Superior temporal gyrus (tissue), 1 donor: ENCODE measurements at regions not wholly inside any gene's neighbourhood (a gene's known extent, or its start where the extent isn't known, plus 50 kb on each side); places are given as distances from the start of the nearest gene placed in this dataset.
A peak's percentile ranks its signal among the peaks of the same experiment; 100 is the strongest.
"Not testable (repeated sequence)": the region's sequence is repeated elsewhere in the genome, so short reads cannot be mapped to it uniquely, and the experiment has no call there.

Source experiments
- DNase-seq: peaks from one replicate; pipeline ENCODE4 v3.0.0-alpha.2; 2016; ENCODE audit errors: extremely low spot score

DNA sequence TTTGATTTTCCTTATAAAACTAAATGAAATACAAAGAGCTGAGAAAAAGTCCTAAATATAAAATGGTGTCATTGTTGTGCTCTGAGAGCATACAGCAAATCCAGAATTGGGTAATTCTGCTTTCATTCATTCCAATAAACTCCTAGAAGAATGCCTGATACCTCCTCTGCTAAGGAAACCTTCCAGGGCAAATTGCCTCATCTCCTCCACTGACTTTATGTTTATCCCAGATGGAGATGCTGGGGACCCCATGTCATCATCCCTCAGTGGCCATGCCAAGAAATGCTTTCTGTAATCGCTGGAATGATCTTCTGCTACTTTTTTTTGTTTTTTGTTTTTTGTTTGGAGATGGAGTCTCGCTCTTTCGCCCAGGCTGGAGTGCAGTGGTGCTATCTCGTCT lies 119.3 kb upstream of the PRKCQ start:
- no peak for DNase-seq

DNA sequence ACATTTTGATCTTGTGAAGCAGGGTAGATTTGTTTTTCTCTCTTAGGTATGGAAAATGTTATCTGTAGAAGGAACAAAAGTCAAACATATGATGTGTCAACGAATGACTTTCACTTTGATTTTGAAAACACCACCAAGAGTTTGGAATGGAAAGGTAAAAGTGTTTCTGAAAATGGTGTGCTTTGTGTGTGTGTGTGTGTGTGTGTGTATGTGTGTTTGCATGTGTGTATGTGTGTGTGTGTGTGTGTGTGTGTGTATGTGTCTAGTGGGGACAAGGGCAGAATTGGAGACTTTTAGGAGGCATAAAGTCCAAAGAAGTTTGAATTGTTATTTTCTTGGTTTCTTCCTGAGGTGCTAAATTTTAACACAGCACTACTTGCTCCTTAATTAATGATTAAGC lies 115.4 kb upstream of the PRKCQ start:
- DNase-seq, result no peak

GRCh38 chr10:6694447-6695140 lies 114.5 kb upstream of the PRKCQ start:
- no peak for DNase-seq

DNA sequence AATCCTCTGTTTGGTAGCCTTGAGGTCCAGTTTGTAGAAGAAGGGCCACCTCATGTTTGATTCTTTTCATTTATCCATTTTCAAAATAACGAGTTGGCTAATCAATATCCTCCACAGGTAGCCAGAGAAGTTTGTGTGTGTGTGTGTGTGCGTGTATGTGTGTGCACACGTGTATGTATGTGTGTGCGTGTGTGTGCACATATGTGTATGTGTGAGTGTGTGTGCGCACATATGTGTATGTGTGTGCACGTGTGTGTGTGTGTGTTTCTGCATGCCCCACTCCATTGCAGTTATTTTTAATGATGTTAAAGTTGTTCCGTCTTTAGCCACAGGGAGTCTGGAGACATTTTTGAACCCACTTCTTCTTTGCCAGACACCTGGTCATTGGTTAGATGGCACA lies 112.8 kb upstream of the PRKCQ start:
- DNase-seq, result no peak

- DNase-seq, result no peak
Observed at GRCh38 chr10:6692103-6692502, 112.0 kb upstream of the PRKCQ start.

GRCh38 chr10:6689036-6689435 lies 109.0 kb upstream of the PRKCQ start:
- DNase-seq, result no peak

DNA sequence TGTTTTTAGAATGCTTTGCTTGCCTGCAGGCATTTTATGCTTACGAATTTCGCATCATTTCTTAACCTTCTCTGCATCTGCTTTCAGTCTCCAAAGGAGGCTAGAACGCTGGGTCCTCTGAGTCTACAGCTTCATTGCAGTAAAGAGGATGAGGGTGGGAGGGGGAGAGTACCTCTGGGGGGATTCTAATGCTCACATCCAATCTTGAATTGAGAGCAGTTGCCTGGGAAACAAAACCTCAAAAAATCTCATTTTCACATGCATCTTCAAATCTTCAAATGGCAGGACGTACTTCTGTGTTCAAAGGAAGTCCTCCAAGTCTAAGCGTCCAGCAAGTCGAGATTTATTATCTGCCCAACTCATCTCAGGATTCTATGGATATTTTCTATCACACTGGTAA lies 100.7 kb upstream of the PRKCQ start:
- no peak for DNase-seq

- peak; percentile 8 for DNase-seq
Observed at GRCh38 chr10:6678956-6679355, 98.9 kb upstream of the PRKCQ start.

DNA sequence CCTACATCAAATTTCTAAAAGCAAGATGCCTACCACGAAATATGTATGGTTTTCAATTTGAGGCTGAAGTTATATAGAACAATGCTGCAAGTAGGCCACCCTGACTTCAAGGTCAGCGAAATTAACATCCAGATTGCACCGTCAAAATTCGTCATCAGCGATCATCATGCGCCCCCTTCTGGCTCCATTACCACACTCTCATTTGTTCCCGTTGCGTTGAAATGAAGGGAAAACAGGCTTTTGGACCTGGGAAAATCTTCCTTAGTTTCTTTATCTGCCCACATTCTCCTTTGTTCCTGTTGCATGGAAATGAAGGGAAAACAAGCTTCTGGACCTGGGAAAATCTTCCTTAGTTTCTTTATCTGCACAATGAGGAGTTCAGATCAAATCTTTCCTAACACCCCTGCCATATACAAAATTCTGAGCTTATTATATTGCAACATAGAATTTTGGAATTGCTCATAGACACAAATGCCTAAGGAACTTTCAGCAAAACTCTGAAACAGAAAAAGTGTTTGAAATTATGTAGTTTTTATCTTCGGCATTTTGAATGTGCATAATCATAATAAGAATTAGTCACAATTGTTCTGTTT lies 98.2 kb upstream of the PRKCQ start:
- peak; percentile 82 for DNase-seq

- not testable (repeated sequence) for DNase-seq
Observed at GRCh38 chr10:6677129-6677528, 97.1 kb upstream of the PRKCQ start.

- no peak for DNase-seq
Observed at GRCh38 chr10:6674291-6674690, 94.2 kb upstream of the PRKCQ start.

DNA sequence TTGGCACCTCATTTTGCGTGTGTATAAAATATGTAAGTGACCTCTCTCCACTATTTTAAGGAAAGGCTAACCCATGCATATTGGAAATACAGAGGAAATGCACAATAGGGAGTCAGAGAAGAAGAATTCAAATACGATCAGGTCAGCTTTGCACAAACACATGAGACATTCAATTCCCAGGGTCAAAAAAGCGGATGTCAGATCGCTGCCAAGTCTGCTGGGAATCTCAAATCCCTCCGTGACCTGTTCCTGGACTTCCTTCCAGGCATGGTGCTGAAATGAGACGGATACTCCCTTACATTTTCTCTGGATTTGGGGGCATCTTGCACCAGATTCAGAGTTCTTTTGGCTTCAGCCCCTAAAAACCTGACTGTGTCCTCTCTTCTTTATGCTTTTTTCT lies 91.9 kb upstream of the PRKCQ start:
- DNase-seq, result no peak

DNA sequence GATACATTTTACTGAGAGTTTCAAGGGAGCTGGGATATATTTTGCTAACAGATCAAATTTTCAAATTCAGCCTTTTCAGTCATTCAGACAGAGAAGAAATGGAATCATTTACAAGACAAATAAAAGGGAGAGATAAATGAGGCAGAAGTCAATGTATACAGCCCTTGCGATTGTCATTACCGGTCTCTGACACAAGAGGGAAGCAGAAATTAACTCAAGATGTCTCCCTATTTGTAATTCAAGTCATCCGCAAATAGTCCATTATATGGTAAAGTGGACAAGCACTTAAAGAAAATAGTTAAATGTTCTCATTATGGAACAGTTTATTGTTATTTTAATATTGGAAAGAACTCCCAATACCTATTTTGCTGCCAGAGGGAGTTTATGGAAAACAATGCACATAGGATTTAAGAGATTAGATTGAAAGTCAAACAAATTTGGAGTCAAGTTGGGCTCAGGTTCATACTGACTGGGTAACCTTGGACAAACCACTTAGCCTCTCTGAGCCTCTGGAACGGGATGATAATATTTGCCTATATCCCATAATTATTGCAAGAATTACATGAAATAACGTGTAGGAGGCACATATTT lies 89.3 kb upstream of the PRKCQ start:
- peak; percentile 89 for DNase-seq

DNA sequence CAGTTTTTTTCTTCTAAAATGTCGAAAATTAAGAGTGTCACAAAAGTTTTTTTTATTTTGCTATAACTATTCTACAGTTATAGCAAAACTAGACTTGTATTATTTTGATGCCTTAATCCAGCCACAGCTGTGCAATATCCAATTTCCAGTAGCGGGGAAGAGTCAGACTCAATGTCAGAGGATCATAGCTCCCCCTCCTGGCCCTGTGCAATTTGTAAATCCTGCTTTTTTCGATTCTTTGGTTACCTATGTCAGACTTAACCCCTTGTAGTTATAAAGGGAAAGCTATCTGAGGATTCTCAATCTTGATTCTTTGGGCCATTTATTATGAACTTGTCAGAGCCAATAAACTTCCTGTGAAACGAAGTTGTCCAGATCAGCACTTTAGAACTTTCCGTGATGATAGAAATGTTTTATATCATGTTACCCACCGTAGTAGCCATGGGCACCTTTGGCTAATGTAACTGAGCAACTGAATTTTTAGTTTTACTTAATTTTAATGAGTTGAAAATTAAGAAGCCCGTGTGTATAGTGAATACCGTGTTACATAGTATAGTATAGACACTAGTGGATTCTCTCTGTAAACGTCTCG lies 87.7 kb upstream of the PRKCQ start:
- peak; percentile 86 for DNase-seq

DNA sequence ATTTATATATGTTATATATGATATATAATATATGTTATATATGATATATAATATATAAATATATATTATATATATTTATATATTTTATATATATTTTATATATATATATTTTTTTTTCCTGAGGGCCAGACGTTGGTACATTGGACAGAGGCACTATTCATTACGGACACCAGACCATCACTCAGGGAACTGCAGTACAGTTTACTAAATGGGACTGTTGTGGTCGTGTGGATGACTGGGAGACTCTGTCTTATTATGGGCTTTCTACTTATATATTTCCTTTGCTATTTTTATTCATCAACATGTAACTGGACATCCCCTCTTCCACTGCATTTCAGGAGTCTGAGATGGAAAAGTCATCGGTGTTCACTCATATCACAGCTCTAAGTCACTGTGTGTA lies 87.1 kb upstream of the PRKCQ start:
- no peak for DNase-seq

DNA sequence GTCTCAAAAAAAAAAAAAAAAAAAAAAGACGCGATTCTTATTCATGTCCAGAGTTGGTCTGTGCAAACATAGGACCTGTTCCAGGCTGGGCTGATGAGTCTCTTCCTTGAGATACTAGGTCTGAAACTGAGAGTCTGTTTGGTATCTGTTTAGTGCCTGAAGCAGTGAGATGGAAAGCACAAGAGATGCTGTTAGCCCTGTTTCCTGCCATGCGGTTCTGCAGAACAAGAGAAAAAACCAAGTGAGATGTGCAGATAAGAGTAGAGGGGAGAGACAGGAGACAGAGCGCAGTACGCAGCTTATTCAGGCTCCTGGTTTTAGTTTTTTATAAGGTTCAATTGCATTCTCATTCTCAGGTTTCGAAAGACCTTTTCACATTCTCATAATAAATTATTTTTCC lies 85.8 kb upstream of the PRKCQ start:
- no peak for DNase-seq

GRCh38 chr10:6660460-6660859 lies 80.4 kb upstream of the PRKCQ start:
- DNase-seq, result no peak

GRCh38 chr10:6659451-6659850 lies 79.4 kb upstream of the PRKCQ start:
- no peak for DNase-seq

GRCh38 chr10:6657669-6658068 lies 77.6 kb upstream of the PRKCQ start:
- DNase-seq, result no peak

DNA sequence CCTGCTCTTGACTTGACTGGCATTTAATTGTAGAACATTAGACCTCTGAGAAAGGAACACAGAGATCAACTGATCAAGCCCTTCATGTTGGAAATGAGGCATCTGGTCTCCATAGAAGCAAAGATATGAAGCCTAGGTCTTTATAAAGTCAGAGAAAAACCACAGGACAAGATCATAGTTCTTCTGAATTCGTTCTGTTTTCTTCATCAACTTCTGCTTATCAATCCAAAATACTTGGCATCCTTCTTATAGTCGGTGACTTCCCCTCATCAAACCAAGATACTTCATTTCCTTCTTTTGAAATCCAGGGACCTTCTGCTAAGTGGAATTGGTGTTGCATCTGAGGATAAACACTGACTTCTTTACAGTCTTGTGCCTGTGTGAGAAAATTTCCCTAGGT lies 77.1 kb upstream of the PRKCQ start:
- DNase-seq, result no peak

DNA sequence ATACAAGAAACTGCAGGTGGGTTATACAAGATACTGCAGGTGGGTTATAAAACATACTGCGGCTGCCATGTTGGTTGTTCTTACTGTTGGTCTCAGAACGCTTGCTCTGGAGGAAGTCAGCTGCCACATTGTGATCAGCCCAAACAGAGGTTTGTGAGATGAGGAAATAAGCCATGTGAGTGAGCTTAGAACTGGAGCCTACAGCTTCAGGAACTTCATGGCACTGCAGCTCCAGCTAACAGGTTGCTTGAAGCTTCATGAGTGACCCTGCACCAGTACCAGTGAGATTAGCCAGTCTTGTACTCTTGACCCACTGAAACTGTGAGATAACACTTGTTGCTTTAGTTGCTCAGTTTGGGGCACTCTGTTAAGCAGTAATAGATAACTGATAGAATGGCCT lies 74.5 kb upstream of the PRKCQ start:
- DNase-seq, result no peak

DNA sequence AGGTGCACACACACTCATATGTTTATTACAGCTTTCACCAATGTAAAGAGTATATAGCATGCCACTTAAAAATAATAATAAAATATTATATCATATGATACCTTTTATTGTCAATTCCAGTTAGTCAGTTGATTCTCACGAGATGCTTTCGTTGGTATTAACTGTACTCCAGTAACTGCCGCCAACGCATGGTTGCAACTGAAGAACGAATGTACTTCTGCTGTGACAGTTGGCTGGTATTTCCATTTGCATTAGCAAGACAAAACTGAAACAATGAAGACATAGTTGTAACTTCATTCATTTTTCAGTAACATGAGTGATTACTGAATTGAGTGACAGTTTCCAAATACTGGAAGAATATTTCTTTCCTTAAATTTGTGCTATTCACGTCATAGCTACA lies 70.5 kb upstream of the PRKCQ start:
- no peak for DNase-seq

GRCh38 chr10:6649903-6650302 lies 69.8 kb upstream of the PRKCQ start:
- no peak for DNase-seq
